NCI-H526 treated with DMSO at 0.1 percent for 48 hours (cell line): ENCODE measurements at regions not wholly inside any gene's neighbourhood (a gene's known extent, or its start where the extent isn't known, plus 50 kb on each side); places are given as distances from the start of the nearest gene placed in this dataset.
A peak's percentile ranks its signal among the peaks of the same experiment; 100 is the strongest.
"Not testable (repeated sequence)": the region's sequence is repeated elsewhere in the genome, so short reads cannot be mapped to it uniquely, and the experiment has no call there.

ENCODE experiments used
- DNase-seq: peaks from one replicate; lab custom pipeline; 2025; lab: John Stamatoyannopoulos, UW

DNA sequence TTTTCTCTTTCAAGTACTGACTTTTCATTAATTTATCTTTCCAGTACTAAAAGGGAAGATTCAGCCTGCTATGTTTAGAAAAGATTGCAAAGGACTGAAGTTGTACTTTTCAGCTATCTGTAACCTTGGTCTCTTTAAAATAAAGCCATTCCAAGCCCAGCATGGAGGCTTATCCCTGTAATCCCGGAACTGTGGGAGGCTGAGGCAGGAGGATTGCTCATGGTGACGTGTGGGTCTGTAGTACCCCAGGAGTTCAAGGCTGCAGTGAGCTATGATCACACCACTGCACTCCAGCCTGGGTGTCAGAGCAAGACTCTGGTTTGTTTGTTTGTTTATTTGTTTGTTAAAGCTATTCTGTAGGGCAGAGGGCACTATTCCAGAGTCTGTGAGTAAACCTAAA is 50.6 kb upstream of the TMEM170B start:
- no peak for DNase-seq

DNA sequence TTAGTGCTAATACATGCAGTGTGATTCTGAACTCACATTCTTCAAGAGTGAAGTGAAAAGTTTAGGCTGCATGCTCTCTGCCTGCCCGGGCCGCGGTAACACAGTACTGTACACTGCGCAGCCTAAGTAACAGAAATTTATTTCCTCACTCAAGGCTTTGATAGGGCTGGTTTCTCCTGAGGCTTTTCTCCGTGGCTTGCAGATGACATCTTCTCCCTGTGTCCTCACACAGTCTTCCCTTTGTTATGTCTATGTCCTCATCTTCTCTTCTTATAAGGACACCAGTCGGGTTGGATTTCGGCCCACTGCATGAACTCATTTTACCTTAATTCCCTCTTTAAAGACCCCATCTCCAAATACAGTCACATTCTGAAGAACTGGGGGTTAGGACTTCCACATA is 51.1 kb upstream of the TMEM170B start:
- no peak for DNase-seq

DNA sequence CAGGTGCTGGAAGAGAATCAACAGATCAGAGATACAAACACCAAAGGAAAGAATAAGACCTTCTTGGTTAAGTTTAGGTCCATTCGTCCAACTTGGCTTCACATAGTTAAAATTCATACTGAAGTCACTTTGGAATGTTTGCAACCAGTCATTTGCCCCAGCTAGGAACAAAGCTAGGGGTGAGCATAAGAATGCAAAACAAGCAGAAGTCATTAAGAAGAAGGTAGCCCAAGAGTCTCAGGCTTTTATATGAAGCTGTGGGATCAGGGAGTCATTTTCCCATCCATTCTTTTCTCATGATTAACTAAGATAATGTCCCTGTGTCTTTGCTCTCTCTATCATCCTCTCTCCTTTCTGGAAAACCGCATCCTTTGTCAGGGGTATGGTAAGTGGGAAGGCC is 51.5 kb upstream of the TMEM170B start:
- DNase-seq: no peak

DNA sequence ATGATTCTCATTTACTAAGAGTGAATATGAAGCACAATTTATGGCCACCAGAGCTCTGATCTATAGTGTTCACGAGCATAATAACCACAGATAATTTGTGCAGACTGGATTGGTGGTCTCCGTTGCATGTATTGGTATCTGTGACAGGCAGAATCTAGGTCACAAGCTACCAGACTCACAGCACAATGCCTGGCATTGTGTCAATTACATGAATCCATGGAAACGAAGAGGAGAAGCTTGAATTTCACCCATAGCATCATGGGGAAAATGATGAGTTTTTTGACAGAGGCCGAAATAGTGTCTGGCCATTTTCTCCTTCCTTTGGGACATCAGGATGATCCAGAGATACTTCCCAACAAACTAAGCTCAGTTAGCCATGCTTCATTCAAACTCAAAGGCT is 52.3 kb upstream of the TMEM170B start:
- no peak for DNase-seq

DNA sequence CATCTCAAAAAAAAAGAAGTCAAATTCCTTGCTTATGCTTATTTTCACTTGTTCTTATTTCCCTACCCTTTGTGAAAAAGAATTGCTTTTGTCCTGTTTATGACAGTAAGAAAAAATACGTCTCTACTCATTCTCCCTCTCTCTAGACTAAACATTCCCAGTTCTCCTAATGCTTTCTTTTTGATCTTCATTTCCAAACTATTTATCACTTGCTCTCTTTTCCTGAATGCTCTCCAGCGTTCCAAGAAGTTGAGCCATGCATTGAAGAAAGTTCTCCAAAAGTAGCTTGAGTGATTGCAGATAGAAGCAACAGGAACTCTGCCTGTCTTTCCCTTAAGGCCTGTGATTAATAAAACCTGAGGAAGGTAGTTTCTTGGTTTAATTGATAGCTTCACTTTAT is 53.1 kb upstream of the TMEM170B start:
- DNase-seq: no peak

DNA sequence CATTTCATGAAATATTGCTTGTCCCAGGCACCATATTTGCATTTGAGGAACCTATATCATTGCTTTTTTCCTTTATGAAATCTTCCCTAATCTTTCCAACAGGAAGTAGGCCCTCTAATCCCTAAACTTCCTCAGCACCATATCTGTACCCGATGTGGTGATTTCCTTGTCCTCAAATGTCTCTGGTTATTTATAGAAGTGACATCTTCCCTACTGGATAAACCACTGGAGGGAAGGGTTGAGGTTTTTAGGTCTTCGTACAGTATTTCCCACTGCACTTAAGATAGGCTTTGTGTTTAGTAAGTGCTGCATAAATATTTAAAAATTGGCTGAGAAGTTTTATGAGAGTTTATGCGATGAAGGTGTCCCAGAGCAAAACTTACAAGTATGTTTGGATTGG is 54.9 kb upstream of the TMEM170B start:
- DNase-seq: no peak

DNA sequence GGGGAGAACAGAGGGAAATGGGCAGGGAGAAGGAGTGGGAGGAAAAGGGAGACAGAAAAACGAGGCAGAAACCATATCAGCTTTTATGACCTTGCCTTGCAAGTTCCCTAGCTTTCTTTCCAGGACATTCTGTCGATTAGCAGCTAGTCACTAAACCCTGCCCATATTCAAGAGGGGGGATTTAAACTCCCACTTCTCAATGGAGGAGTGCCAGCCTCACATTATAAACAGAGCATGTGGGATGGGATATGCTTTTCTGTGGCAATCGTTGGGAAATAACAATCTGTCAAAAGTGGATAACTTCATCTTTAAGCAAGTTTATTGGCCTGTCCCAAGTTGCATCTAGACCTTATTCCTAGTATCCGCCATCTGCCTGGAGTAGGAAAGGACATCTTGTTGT is 57.0 kb upstream of the TMEM170B start:
- DNase-seq: no peak

DNA sequence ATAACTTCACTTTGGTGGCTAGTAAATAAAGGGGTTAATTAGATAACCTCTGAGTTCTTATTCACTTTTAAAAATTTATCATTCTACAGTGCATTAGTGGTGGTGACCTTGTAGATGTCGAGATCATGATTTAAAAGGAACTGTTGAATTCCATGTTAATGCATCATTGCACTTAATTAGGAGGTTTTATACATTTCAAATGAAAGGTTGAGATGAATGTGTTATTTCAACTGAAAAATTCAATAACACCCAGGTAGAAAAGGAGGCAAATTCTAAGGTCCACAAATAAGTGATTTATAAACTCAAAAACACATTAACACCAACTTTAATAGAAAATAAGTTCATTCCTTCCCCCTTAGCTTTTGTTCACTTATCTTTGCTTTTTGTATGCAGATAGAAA is 58.3 kb upstream of the TMEM170B start:
- DNase-seq: no peak

DNA sequence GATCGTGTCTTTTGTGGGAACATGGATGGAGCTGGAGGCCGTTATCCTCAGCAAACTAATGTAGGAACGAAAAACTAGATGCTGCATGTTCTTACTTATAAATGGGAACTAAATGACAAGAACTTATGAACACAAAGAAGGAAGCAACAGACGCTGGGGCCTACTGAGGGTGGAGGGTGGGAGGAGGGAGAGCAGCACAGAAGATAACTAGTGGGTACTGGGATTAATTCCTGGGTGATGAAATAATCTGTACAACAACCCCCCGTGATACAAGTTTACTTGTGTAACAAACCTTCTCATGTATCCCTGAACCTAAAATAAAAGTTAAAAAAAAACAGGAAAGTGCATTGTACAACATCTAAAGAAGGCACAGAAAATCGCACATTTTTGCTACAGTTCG is 59.0 kb upstream of the TMEM170B start:
- no peak for DNase-seq

DNA sequence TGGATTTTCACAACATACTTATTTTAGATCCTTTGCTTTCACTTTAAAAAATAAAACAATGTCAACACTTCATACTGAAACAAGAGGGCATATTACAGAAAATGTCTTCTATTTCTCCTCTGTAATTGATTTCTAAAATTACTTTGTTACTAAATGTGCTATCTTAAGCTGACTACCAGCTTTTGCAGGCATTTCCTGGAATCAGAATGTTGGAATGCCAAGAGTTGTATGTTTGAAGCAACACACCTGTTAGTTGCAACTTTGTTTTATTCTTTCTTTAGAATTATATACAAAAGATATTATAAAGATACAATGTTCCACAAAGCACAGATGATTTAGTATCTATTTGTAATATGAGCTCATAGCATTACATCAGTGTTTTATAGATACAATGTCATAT is 62.5 kb upstream of the TMEM170B start:
- DNase-seq: no peak

DNA sequence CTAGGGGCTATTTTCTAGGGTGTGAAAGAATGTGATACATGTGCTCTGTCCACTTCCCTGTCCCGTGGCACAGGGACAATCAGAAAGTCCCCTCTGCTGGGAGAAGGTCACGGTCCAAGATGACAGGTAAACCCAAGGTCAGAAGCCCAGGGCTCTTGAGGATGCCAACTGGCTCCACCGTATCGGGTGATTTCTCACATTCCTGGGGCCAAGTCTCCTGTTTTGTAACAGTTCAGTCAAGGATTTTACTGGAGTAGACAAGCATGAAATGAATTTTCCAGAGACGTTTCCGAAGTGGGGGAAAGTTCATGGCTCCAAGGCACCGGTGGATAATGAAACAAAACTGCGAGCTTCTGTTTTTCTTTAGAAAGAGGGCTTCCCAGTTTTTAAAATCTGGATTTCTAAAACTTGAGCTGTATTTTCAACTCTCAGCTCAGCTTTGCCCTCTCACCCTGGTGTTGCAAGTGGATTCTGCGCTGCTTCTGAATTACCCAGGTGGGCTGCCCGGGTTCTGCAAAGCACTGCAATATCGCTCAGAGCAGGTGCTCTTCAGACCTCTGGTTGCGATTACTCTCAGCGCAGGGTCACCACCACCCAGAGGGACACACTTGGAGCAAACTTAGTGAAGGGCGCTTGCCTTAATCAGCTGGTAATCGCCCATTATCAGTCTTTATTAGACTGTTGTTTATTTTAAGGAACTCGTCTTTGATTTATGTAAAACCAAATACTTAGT is 64.4 kb upstream of the TMEM170B start:
- no peak for DNase-seq

DNA sequence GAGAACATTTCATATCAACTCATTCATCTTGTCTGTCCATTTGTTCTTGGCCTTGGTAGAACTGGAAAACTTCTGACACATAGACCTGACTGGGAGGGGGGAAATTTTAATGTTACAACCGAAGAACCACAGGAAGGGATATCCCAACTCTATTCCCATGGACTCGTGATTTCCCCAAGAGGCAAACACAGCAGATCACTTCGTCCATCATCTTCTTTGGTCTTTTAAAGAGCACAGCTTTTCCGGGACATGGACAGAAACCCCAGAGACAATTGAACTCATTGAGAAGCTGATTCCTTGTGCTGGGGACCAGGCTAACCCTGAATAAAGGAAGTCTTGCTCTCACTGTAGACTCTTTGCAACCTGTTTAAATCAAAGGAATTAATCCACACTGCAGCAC is 66.3 kb upstream of the TMEM170B start:
- no peak for DNase-seq

DNA sequence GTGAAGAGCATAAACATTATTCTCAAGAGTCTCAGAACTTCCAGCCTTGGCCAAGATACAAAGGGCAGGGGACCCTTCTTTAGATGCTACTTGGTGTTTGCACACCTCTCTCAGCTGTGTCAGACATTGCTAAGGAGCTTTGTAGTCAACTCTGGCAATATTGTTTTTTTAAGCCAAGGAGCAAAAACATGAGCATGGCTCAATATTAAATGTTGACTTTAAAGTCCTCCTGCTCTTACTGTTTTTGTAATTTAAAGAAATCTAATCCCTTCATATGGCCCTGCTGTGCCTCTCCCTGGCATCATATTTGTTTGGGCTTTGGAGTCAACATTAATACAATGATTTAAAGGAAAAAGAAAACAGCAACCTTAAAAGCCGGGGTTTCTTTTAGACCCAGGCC is 67.9 kb upstream of the TMEM170B start:
- no peak for DNase-seq

DNA sequence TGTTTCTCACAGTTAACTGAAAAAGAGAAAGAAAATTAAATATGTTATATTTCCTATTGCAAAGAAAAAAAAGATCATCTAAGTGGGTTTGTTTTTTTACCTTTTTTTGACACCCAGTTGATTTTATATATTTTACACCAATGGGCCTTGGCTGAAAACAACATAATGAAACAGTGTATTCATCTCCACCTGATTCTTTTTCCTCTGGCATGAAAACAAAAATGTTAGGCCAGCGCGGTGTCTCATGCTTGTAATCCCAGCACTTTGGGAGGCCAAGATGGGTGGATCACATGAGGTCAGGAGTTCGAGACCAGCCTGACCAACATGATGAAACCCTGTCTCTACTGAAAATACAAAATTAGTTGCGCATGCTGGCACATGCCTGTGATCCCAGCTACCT is 69.3 kb upstream of the TMEM170B start:
- DNase-seq: not testable (repeated sequence)

DNA sequence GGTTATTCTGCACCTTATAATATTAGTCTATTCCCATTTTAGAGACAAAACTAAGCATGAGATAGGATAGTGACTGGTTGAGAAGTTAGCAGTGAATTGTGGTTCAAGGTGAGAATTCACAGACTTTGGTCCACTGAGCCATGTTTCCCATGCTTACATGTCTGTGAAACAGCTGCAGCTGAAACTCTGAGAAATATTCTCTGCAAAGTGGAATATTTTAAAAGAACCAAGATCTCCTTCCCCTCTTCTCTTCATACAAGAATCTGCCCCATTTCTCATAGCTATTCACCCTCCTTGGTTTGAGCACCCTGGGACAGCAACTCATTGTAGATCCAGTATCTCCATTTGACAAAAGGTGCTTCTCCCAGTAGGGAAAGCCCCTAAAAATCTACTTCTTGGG is 70.2 kb upstream of the TMEM170B start:
- no peak for DNase-seq

DNA sequence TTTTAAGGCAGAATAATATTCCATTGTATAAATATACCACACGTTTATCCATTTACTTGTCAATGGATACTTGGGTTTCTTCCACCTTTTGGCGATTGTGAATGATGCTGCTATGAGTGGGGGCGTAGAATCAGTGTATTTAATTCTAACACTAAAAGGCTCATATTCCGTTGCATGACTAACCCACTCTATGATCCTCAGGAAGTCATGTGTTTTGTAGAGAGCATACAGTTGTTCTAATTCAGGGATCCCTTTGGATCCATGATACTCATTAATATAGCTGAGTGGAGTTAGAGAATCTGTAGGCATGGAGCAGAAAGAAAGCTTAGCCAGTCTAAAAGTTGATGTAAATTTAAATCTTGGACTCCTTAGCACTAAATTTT is 74.2 kb upstream of the TMEM170B start:
- DNase-seq: no peak

DNA sequence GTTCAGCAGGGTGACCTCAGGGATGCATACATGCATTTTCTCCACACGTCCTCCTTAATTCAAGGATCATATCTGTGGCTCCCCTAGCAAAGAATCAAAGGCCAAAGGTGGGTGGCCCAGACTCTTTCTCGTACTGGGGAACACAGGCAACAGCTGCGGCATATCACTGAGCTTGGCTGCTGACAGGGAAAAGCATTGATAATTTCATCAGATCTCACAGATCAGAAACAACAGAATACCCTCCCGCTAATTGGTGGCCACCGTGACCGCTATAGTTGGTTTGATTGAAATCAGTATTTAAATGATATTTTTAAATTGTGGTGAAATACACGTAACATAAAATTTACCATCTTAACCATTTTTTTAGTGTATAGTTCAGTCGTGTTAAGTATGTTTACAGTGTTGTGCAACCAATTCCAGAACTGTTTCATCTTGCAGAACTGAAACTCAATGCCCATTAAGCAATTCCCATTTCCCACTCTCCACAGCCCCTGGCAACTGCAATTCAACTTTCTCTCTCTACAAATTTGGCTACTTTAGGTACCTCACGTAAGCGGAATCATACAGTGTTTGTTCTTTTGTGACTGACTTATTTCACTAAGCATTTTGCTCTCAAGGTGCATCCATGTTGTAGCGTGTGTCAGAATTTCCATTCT is 74.7 kb upstream of the TMEM170B start:
- DNase-seq: no peak

DNA sequence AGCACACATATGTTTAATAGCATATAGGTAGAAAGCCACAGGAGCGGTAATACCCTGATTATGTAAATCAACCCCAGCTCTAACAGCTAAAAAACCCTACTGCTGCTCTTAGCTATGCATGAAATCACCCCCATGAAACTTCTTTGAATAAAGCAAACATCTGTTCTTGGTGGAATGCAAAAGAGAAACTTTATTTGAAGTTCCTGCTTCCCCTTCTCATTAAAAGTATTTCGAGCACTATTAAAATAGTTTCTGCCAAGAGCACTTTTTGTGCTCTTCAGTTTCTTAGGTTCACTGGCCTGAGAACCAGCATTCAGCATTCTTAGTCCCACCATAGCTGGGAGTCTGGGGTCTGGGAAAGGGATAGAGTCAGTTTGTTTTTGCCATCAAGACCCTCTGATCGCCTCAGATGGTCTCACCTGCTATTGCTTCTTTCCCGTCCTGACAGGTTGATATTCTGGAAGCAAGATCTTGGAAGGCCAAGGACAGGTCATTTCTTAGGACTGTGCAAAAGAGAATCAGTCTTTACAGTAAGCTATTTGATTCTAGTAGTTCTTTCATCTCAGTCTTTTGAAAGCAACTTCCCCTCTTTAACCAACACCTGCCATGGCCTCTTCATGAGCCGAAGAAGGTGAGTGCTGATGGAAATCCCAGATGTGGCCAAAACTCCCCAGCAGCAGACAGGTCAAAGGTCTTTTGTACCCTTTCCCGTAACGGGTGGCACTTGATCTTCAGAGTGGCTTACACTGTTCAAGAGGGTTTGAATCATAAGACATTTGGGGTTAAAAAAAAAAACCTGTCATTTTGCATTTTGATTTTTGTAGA is 76.5 kb upstream of the TMEM170B start:
- DNase-seq: peak; percentile 91

DNA sequence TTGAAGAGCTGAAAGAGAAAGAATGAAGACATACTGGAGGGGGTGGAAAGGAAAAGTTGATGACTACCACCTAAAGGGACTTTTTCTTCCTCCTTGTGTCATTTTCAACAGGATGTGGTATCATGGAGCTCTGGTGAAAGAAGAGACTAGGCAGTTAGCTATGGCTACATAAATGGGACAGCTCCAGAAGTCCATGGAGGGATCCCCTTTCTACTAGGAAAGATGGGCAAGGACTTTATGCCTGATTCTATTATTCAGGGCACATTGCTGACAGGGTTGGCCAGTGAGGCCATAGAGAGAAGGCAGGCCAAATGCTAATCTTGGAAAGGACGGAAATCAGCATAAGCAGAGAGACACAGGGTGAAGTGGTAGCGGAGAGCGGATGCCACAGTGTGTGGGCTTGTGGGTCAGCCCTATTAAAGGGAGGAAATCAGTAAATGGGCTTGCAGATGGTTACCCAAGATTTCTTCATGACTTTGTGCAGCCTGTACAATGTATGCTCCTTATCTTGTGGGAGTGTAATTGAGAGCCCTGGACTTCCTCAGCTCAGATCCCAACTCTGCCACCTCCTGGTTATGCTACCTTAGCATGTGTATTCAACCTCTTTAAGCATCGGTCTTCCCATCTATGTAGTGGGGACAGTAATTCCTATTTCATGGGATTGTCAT is 77.4 kb upstream of the TMEM170B start:
- no peak for DNase-seq

DNA sequence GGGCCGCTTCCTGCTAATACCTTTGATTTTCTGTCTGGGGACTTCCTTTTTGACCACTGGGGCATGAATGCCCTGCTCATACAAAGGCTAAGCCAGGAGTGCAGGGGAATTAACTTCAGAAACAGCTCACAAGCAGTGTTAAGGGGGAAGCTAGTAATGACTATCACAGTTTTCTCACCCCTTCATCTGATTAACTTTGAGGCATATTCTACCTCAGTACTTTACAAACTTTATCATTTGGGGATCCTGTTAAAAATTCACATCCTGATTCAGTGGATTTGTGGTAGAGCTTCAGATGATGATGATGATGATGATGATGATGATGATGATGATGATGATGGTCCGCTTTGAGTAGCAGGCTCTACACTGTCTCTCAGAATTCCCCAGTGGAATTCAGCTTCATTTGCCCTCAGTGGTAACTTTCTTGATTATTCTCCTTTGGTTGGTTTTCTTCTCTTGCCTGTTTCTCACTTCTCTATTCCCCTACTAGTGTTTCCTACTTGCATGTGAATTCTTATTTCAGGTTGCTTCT is 78.4 kb upstream of the TMEM170B start:
- no peak for DNase-seq

DNA sequence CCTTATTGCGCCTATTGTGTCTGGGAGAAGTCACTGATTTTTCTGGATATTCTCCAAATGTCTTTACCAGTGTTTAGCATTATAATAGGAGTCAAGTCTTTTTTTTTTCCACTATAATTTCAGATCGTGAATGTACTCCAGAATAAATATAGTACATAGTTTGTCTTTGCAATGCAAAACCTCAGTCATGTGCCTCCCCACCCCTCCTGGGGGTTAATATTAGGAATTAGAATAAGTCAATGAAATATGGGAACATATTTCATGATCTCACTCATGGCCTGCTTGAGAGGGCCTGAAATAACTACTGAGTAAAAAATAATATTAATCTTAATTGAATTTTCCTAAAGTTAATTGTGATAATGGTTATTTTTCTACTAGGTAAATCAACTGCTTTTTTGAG is 79.0 kb upstream of the TMEM170B start:
- DNase-seq: no peak

DNA sequence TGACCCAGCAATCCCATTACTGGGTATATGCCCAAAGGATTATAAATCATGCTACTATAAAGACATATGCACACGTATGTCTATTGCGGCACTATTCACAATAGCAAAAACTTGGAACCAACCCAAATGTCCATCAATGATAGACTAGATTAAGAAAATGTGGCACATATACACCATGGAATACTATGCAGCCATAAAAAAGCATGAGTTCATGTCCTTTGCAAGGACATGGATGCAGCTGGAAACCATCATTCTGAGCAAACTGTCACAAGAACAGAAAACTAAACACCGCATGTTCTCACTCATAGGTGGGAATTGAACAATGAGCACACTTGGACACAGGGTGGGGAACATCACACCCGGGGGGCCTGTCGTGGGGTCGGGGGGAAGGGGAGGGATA is 80.1 kb upstream of the TMEM170B start:
- not testable (repeated sequence) for DNase-seq
